Activated CD4-positive, alpha-beta memory T cell treated with anti-CD3 and anti-CD28 coated beads for 36 hours (primary cell): ENCODE measurements at regions not wholly inside any gene's neighbourhood (a gene's known extent, or its start where the extent isn't known, plus 50 kb on each side); places are given as distances from the start of the nearest gene placed in this dataset.

Experiments
- CTCF ChIA-PET: fragments of 350-600 bp; sonication (Branson Sonifier 250); formaldehyde crosslinking; loops from one replicate; lab custom pipeline; 2021; ENCODE audit warnings: antibody characterized with exemption, inconsistent platforms; lab: Charles Lee
- POLR2A ChIA-PET: fragments of 350-600 bp; sonication (Branson Sonifier 250); formaldehyde crosslinking; loops from one replicate; lab custom pipeline; 2021; ENCODE audit warnings: antibody characterized with exemption; lab: Charles Lee
- DNase-seq: peaks from one replicate; pipeline ENCODE4 v3.0.0-alpha.2; 2020
- H3K27ac Mint-ChIP-seq: one replicate; pipeline ENCODE4 v1.8.0; 2021; ENCODE audit warnings: mixed read lengths
- H3K27me3 Mint-ChIP-seq: one replicate; pipeline ENCODE4 v1.8.0; 2021; ENCODE audit warnings: mixed read lengths
- H3K36me3 Mint-ChIP-seq: one replicate; pipeline ENCODE4 v1.8.0; 2021; ENCODE audit warnings: mixed read lengths
- H3K4me1 Mint-ChIP-seq: one replicate; pipeline ENCODE4 v1.8.0; 2021; ENCODE audit warnings: low read depth, mixed read lengths
- H3K4me3 Mint-ChIP-seq: one replicate; pipeline ENCODE4 v1.8.0; 2021; ENCODE audit warnings: mild to moderate bottlenecking, mixed read lengths
- H3K9me3 Mint-ChIP-seq: one replicate; pipeline ENCODE4 v1.8.0; 2021; ENCODE audit warnings: mixed read lengths
- intact Hi-C: fragments of 100-400 bp; cut with micrococcal nuclease; formaldehyde crosslinking; loops from one replicate; pipeline ENCODE4 v1.15.1; 2023

- Mint-ChIP-seq H3K4me3 (no peak overlapping the region), H3K27me3 (no peaks in the 10 kb centered on the region), H3K36me3 (peaks cover 10% of the 10 kb centered on the region), H3K9me3 (no peaks in the 10 kb centered on the region), H3K27ac (no peak overlapping the region), H3K4me1 (peaks cover 40% of the 10 kb centered on the region)
- intact Hi-C loops = no loop called here
- no peak for DNase-seq
- CTCF ChIA-PET = no interaction called here
- POLR2A ChIA-PET = no interaction called here
Measured at GRCh38 chr13:73961181-73961580, 173.0 kb downstream of the KLF12 start.

GRCh38 chr13:73960474-73960873 lies 173.7 kb downstream of the KLF12 start:
- POLR2A ChIA-PET = no interaction called here
- Mint-ChIP-seq H3K27ac (no peak overlapping the region), H3K4me3 (no peak overlapping the region), H3K4me1 (peaks cover 44% of the 10 kb centered on the region), H3K27me3 (no peaks in the 10 kb centered on the region), H3K9me3 (no peaks in the 10 kb centered on the region), H3K36me3 (peaks cover 10% of the 10 kb centered on the region)
- intact Hi-C loops = no loop called here
- DNase-seq = no peak
- CTCF ChIA-PET = no interaction called here

GRCh38 chr13:73958657-73959397 lies 175.4 kb downstream of the KLF12 start:
- no peaks in the 10 kb centered on the region for H3K27me3 Mint-ChIP-seq
- intact Hi-C loops = no loop called here
- DNase-seq = no peak
- ChIA-PET CTCF (no interaction called here), POLR2A (no interaction called here)
- H3K4me1 Mint-ChIP-seq = peaks cover 43% of the 10 kb centered on the region
- H3K4me3 Mint-ChIP-seq = no peak overlapping the region
- H3K9me3 Mint-ChIP-seq = no peaks in the 10 kb centered on the region
- no peak overlapping the region for H3K27ac Mint-ChIP-seq
- H3K36me3 Mint-ChIP-seq = peaks cover 10% of the 10 kb centered on the region

DNA sequence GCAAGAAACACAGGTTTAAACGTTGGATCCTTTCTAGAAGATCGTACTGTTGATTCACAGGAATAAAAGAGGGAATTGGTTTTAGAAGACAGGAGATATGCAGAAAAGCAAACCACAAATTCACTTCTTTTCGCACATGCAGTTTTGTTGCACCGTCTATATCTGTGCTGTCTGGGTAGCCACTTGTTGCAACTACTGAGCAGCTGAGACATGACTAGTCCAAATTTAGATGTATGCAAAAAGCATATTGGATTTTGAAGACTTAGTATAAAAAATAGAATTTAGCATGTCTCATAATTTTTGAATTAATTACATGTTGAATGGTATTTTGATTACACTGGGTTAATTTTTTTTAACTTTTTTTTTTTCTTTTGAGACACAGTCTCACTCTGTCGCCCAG lies 176.3 kb downstream of the KLF12 start:
- H3K36me3 Mint-ChIP-seq = peaks cover 10% of the 10 kb centered on the region
- no peaks in the 10 kb centered on the region for H3K9me3 Mint-ChIP-seq
- H3K27me3 Mint-ChIP-seq = no peaks in the 10 kb centered on the region
- intact Hi-C loops = no loop called here
- H3K27ac Mint-ChIP-seq = no peak overlapping the region
- ChIA-PET POLR2A (no interaction called here), CTCF (no interaction called here)
- DNase-seq = no peak
- H3K4me1 Mint-ChIP-seq = peaks cover 50% of the 10 kb centered on the region
- no peak overlapping the region for H3K4me3 Mint-ChIP-seq

- ChIA-PET POLR2A (no interaction called here), CTCF (no interaction called here)
- no peak overlapping the region for H3K27ac Mint-ChIP-seq
- no peak for DNase-seq
- no peaks in the 10 kb centered on the region for H3K27me3 Mint-ChIP-seq
- peaks cover 56% of the 10 kb centered on the region for H3K4me1 Mint-ChIP-seq
- H3K4me3 Mint-ChIP-seq = no peak overlapping the region
- H3K9me3 Mint-ChIP-seq = no peaks in the 10 kb centered on the region
- H3K36me3 Mint-ChIP-seq = peaks cover 5% of the 10 kb centered on the region
- intact Hi-C loops = no loop called here
Measured at GRCh38 chr13:73956795-73957408, 177.3 kb downstream of the KLF12 start.

GRCh38 chr13:73955977-73956500 lies 178.2 kb downstream of the KLF12 start:
- no peaks in the 10 kb centered on the region for H3K27me3 Mint-ChIP-seq
- peaks cover 59% of the 10 kb centered on the region for H3K4me1 Mint-ChIP-seq
- peak overlapping the region; percentile 25 for H3K27ac Mint-ChIP-seq
- H3K4me3 Mint-ChIP-seq = no peak overlapping the region
- intact Hi-C loops = no loop called here
- no peaks in the 10 kb centered on the region for H3K36me3 Mint-ChIP-seq
- no peak for DNase-seq
- ChIA-PET POLR2A (no interaction called here), CTCF (no interaction called here)
- no peaks in the 10 kb centered on the region for H3K9me3 Mint-ChIP-seq

DNA sequence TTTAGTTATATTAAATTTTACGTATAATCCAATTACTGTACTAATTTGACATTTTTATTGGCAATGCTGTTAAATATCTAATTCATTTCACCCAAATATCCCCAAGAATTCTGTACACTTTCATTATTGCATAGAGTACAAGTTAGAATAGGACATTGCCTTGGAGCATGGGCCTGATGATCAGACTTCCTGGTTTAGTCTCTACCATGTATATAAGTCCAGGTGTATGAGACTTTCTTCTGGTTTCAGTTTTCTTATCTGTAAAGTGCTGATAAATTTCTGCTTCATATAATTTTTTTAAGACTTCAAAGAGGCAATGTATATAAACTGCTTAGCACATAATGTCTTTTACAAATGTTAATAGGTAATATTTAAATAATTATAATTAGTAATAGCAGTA lies 179.4 kb downstream of the KLF12 start:
- Mint-ChIP-seq H3K4me3 (no peak overlapping the region), H3K27me3 (no peaks in the 10 kb centered on the region), H3K36me3 (no peaks in the 10 kb centered on the region), H3K9me3 (no peaks in the 10 kb centered on the region), H3K4me1 (peaks cover 65% of the 10 kb centered on the region), H3K27ac (no peak overlapping the region)
- POLR2A ChIA-PET = no interaction called here
- CTCF ChIA-PET = no interaction called here
- no peak for DNase-seq
- intact Hi-C loops = no loop called here

DNA sequence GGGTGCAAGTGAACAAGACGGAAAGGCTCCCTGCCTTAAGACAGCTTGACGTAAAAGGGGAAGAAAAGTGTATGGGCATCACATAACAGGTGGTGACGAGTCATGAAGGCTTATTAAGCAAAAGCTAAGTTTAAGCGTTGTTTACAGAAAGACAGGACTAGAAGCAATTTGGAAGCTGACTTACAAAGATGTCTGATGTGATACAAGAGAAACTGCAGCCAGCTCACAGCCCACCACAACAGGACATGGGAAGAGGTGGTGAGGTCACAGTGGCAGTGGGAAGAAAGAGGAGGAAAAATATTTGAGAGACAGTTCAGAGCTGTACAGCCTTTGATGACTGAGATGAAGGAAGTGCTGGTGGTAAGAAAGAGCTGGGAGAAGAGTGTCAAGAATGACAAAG lies 181.6 kb downstream of the KLF12 start:
- peak overlapping the region; percentile 10 for H3K27ac Mint-ChIP-seq
- H3K27me3 Mint-ChIP-seq = no peaks in the 10 kb centered on the region
- ChIA-PET POLR2A (no interaction called here), CTCF (interaction anchor here (0.8 to 1.2 kb wide), 2 partner anchors 47 to 335 kb away, joined by 3 read pairs; no protein-coding TSS in a partner anchor)
- intact Hi-C loops = no loop called here
- H3K36me3 Mint-ChIP-seq = no peaks in the 10 kb centered on the region
- no peak for DNase-seq
- no peaks in the 10 kb centered on the region for H3K9me3 Mint-ChIP-seq
- no peak overlapping the region for H3K4me3 Mint-ChIP-seq
- H3K4me1 Mint-ChIP-seq = peaks cover 76% of the 10 kb centered on the region

DNA sequence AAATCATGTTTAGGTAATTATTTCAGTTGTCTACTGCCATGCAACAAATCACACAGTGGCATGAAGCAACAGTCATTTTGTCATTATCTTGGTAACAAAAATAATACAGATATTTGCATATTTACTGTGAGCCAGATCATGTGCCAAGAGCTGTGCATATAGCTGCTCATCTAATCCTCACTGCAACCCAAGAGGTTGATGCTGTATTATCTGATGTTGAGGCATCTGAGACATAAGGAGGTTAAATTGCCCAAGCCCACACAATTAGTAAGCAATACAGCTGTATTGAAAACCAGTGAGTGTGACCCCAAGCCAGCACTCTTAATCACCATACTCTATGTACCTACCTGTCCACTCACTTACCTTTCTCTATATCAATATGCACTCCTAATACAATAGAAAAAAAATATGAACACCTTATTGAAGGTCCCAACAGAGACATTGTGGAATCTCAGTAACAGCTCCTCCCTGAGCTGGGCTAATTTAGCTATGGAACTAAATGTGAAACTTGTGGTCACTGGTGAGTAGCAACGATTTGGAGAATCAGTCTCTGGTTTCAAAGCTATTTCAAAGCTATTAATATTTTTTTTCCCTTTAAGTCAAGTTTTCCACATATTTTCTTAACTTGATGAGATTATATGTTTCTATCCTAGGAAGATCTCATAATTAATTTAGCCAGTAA lies 185.2 kb downstream of the KLF12 start:
- H3K9me3 Mint-ChIP-seq = no peaks in the 10 kb centered on the region
- H3K4me3 Mint-ChIP-seq = no peak overlapping the region
- no peak for DNase-seq
- intact Hi-C loops = no loop called here
- peaks cover 77% of the 10 kb centered on the region for H3K4me1 Mint-ChIP-seq
- no peak overlapping the region for H3K27ac Mint-ChIP-seq
- CTCF ChIA-PET = interaction anchor here (1.0 kb wide), 1 partner anchor 10 kb away, joined by 3 read pairs; no protein-coding TSS in a partner anchor
- POLR2A ChIA-PET = interaction anchor here (0.7 kb wide), 1 partner anchor 138 kb away, joined by 4 read pairs; no protein-coding TSS in a partner anchor
- H3K27me3 Mint-ChIP-seq = no peaks in the 10 kb centered on the region
- no peaks in the 10 kb centered on the region for H3K36me3 Mint-ChIP-seq

DNA sequence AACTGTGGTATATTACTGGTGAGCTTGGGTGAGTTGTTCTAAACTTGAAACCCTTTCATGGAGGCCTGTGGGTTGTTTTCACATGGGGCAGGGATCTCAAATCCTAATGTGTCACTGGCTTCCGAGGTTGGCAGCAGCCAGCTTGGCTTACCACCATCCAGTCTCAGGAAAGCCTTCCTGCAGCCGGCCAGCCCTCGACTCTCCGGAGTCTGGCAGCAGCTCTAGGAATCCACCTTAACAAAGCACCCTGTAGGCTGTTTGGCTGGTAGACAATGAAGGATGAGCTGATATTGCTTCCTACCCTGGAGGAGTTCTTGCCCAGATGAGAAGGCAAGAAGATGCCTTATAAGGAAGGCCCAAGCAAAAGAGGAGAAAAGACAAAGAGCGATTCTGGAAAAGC lies 188.3 kb downstream of the KLF12 start:
- H3K4me3 Mint-ChIP-seq = no peak overlapping the region
- H3K4me1 Mint-ChIP-seq = peaks cover 72% of the 10 kb centered on the region
- ChIA-PET CTCF (interaction anchor here (0.8 to 1.5 kb wide), 4 partner anchors 79 to 341 kb away, joined by 3 to 5 read pairs (median 4); no protein-coding TSS in a partner anchor), POLR2A (no interaction called here)
- H3K36me3 Mint-ChIP-seq = peaks cover 13% of the 10 kb centered on the region
- H3K9me3 Mint-ChIP-seq = no peaks in the 10 kb centered on the region
- no peaks in the 10 kb centered on the region for H3K27me3 Mint-ChIP-seq
- no peak for DNase-seq
- no peak overlapping the region for H3K27ac Mint-ChIP-seq
- intact Hi-C loops = no loop called here

DNA sequence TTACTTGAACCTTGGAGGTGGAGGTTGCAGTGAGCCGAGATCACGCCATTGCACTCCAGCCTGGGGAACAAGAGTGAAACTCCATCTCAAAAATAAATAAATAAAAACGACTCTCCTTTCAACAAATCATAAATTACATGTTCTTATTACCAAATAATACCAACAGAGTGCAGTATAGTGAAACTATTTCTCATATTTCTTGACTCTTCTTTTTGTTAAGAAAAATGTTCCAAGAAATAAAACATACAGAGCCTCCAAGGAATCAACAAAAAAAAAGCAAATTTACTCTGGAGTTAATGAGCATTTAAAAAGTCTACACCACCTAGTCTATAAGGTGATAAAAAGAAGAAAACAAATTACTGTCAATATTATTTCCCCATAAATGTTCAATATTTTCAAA lies 188.8 kb downstream of the KLF12 start:
- ChIA-PET CTCF (interaction anchor here (0.8 to 2.1 kb wide), 4 partner anchors 80 to 342 kb away, joined by 3 to 6 read pairs (median 4); no protein-coding TSS in a partner anchor), POLR2A (no interaction called here)
- intact Hi-C loops = no loop called here
- Mint-ChIP-seq H3K27ac (peak overlapping the region; percentile 18), H3K9me3 (no peaks in the 10 kb centered on the region), H3K4me3 (no peak overlapping the region), H3K27me3 (no peaks in the 10 kb centered on the region), H3K36me3 (peaks cover 13% of the 10 kb centered on the region), H3K4me1 (peaks cover 72% of the 10 kb centered on the region)
- no peak for DNase-seq

GRCh38 chr13:73943965-73944233 lies 190.3 kb downstream of the KLF12 start:
- no peaks in the 10 kb centered on the region for H3K9me3 Mint-ChIP-seq
- peak overlapping the region; percentile 61 for H3K27ac Mint-ChIP-seq
- DNase-seq = no peak
- H3K4me3 Mint-ChIP-seq = no peak overlapping the region
- ChIA-PET CTCF (interaction anchor here (1.0 to 2.1 kb wide), 2 partner anchors 95 to 343 kb away, joined by 3 to 6 read pairs; no protein-coding TSS in a partner anchor), POLR2A (interaction anchor here (1.0 kb wide), 1 partner anchor 31 kb away, joined by 3 read pairs; no protein-coding TSS in a partner anchor)
- H3K4me1 Mint-ChIP-seq = peaks cover 73% of the 10 kb centered on the region
- intact Hi-C loops = loop anchor here (1.0 to 5.0 kb wide), 7 partner anchors 12 to 288 kb away; partner anchors contain the start of gene KLF12
- H3K36me3 Mint-ChIP-seq = peaks cover 13% of the 10 kb centered on the region
- no peaks in the 10 kb centered on the region for H3K27me3 Mint-ChIP-seq
